HEK293T (cell line): ENCODE measurements at regions not wholly inside any gene's neighbourhood (a gene's known extent, or its start where the extent isn't known, plus 50 kb on each side); places are given as distances from the start of the nearest gene placed in this dataset.

ENCODE experiments used
- ARNT ChIP-seq: fragments of 450-650 bp; IDR thresholded peaks from 2 replicates; pipeline ENCODE4 v1.6.1; 2017; ENCODE audit warnings: mild to moderate bottlenecking
- FOXM1 ChIP-seq: fragments of 450-650 bp; IDR thresholded peaks from 2 replicates; pipeline ENCODE4 v1.6.1; 2017; ENCODE audit warnings: mild to moderate bottlenecking, borderline replicate concordance

DNA sequence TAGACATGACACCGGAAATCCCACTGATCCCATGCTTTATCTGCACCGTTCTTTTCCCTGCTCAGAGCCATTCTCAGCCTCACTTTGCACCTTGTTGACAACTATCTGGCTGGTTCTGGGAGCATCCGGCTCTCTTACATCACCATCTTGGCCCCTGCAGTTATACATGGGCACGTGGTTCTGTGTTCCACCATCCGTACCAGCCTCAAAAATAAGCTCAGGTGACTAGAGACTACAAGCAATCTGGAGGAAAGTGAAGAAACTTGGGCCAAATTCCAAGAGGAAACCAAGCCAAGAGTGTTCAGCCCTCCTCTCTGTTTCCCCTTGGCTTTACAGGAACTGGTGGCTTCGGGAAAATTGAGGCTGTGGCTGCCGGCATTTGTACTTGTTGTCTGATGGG is 244.6 kb upstream of the ACVR2A start:
- TF ChIP-seq ARNT (no peak), FOXM1 (no peak)
